ENCODE measurements at regions not wholly inside any gene's neighbourhood (a gene's known extent, or its start where the extent isn't known, plus 50 kb on each side); places are given as distances from the start of the nearest gene placed in this dataset.

GRCh38 chr6:155528982-155529453 is 73.4 kb upstream of the NOX3 start:
- POLR2A ChIA-PET = interaction anchor here (0.9 to 1.3 kb wide), 4 partner anchors 30 to 332 kb away, joined by 3 to 4 read pairs (median 3); no protein-coding TSS in a partner anchor
- CTCF ChIA-PET (ENCODE audit: unreplicated experiment) = no interaction called here
- no peaks in the 10 kb centered on the region for H3K36me3 ChIP-seq (ENCODE audit: insufficient read depth, low read length)
- DNase-seq (ENCODE audit: low spot score) = peak; percentile 45
- H4K20me1 ChIP-seq (ENCODE audit: insufficient read depth, low read length) = no peaks in the 10 kb centered on the region
- H3K9me2 ChIP-seq (ENCODE audit: insufficient read depth, low read length) = no peaks in the 10 kb centered on the region
- H3K4me3 ChIP-seq (ENCODE audit: low read depth, low read length, poor library complexity, severe bottlenecking) = no peak overlapping the region
- TF ChIP-seq CTCF (conservative IDR thresholded peaks at IDR 0.05; ENCODE audit: low read length) (no peak), EZH2phosphoT487 (IDR thresholded peaks at IDR 0.05; ENCODE audit: borderline replicate concordance, low read depth, low read length) (no peak)
- intact Hi-C loops (cut with micrococcal nuclease; ENCODE audit: unreplicated experiment) = no loop called here
- peak overlapping the region; percentile 28 for H3K4me2 ChIP-seq (ENCODE audit: low read length)
- H3K79me2 ChIP-seq (ENCODE audit: insufficient read depth, low read depth, low read length) = no peaks in the 10 kb centered on the region
- no peak overlapping the region for H3K27ac ChIP-seq (ENCODE audit: low read depth, low read length, poor library complexity, severe bottlenecking)
- peak overlapping the region; percentile 70 for H2AFZ ChIP-seq (ENCODE audit: low read length)
- no TSS peak for BruUV-seq (replicated peaks)
- H3K4me1 ChIP-seq (ENCODE audit: insufficient read depth, low read length, poor library complexity, severe bottlenecking) = peaks cover 10% of the 10 kb centered on the region
- peaks cover 5% of the 10 kb centered on the region; the same call in 1 of the 2 replicates for H3K9me3 ChIP-seq (ENCODE audit: low read length)

GRCh38 chr6:155528335-155528734 is 72.7 kb upstream of the NOX3 start:
- TF ChIP-seq EZH2phosphoT487 (IDR thresholded peaks at IDR 0.05; ENCODE audit: borderline replicate concordance, low read depth, low read length) = no peak
- no peak for TF ChIP-seq CTCF (conservative IDR thresholded peaks at IDR 0.05; ENCODE audit: low read length)
- Histone ChIP-seq H3K9me3 (ENCODE audit: low read length) (peaks cover 2% of the 10 kb centered on the region; the same call in 1 of the 2 replicates), H3K4me3 (ENCODE audit: low read depth, low read length, poor library complexity, severe bottlenecking) (no peak overlapping the region), H3K79me2 (ENCODE audit: insufficient read depth, low read depth, low read length) (no peaks in the 10 kb centered on the region), H3K4me2 (ENCODE audit: low read length) (no peak overlapping the region), H3K4me1 (ENCODE audit: insufficient read depth, low read length, poor library complexity, severe bottlenecking) (peaks cover 10% of the 10 kb centered on the region), H3K27ac (ENCODE audit: low read depth, low read length, poor library complexity, severe bottlenecking) (no peak overlapping the region), H4K20me1 (ENCODE audit: insufficient read depth, low read length) (no peaks in the 10 kb centered on the region), H3K9me2 (ENCODE audit: insufficient read depth, low read length) (no peaks in the 10 kb centered on the region), H3K36me3 (ENCODE audit: insufficient read depth, low read length) (no peaks in the 10 kb centered on the region), H2AFZ (ENCODE audit: low read length) (peak overlapping the region; percentile 70)
- intact Hi-C loops (cut with micrococcal nuclease; ENCODE audit: unreplicated experiment) = no loop called here
- CTCF ChIA-PET (ENCODE audit: unreplicated experiment) = no interaction called here
- POLR2A ChIA-PET = interaction anchor here (0.9 to 1.3 kb wide), 3 partner anchors 29 to 333 kb away, joined by 3 read pairs; no protein-coding TSS in a partner anchor
- no TSS peak for BruUV-seq (replicated peaks)
- no peak for DNase-seq (ENCODE audit: low spot score)

- H3K27ac ChIP-seq (ENCODE audit: low read depth, low read length, poor library complexity, severe bottlenecking) = no peak overlapping the region
- TF ChIP-seq EZH2phosphoT487 (IDR thresholded peaks at IDR 0.05; ENCODE audit: borderline replicate concordance, low read depth, low read length) = no peak
- POLR2A ChIA-PET = no interaction called here
- no peaks in the 10 kb centered on the region for H3K9me3 ChIP-seq (ENCODE audit: low read length)
- H3K9me2 ChIP-seq (ENCODE audit: insufficient read depth, low read length) = no peaks in the 10 kb centered on the region
- CTCF ChIA-PET (ENCODE audit: unreplicated experiment) = no interaction called here
- peaks cover 10% of the 10 kb centered on the region for H3K4me1 ChIP-seq (ENCODE audit: insufficient read depth, low read length, poor library complexity, severe bottlenecking)
- BruUV-seq (replicated peaks) = no TSS peak
- no peak overlapping the region for H3K4me2 ChIP-seq (ENCODE audit: low read length)
- H3K79me2 ChIP-seq (ENCODE audit: insufficient read depth, low read depth, low read length) = no peaks in the 10 kb centered on the region
- intact Hi-C loops (cut with micrococcal nuclease; ENCODE audit: unreplicated experiment) = no loop called here
- no peaks in the 10 kb centered on the region for H4K20me1 ChIP-seq (ENCODE audit: insufficient read depth, low read length)
- H2AFZ ChIP-seq (ENCODE audit: low read length) = no peak overlapping the region
- no peak for DNase-seq (ENCODE audit: low spot score)
- H3K4me3 ChIP-seq (ENCODE audit: low read depth, low read length, poor library complexity, severe bottlenecking) = no peak overlapping the region
- no peaks in the 10 kb centered on the region for H3K36me3 ChIP-seq (ENCODE audit: insufficient read depth, low read length)
Observed at GRCh38 chr6:155527443-155527842, 71.8 kb upstream of the NOX3 start.

Data from OCI-LY7 (cell line).